Occipital lobe (tissue), 1 donor: ENCODE measurements at regions not wholly inside any gene's neighbourhood (a gene's known extent, or its start where the extent isn't known, plus 50 kb on each side); places are given as distances from the start of the nearest gene placed in this dataset.

Experiments
- DNase-seq: peaks from one replicate; lab custom pipeline; 2025; lab: John Stamatoyannopoulos, UW

DNA sequence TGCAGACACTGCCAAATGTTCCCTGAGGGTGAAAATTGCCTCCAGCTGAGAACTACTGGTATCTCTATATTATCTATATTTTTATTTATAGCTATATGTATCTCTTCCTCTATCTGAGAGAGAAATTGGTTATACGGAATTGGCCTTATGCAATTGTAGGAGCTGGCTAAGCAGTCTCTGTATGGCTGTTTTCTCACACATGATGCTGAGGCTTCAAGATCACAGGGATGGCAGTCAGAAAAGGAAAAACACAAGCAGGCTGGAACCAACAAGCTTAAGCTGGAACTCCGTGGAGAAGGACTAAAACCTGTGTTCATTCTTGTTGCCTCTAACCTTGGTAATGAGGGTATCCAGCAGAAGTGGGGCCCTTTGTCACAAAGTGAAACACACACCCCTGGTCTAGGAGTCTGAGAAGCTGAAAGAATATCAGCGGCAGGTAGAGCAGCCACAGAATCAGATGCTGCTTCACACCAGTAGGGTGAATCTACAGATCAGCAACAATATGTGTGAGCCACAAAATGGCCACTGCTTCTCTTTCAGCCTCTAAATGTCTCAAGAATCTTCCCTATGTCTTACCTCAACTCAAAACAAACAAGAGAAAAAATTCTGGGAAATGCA is 166.5 kb upstream of the PPP1R2C start:
- no peak for DNase-seq

DNA sequence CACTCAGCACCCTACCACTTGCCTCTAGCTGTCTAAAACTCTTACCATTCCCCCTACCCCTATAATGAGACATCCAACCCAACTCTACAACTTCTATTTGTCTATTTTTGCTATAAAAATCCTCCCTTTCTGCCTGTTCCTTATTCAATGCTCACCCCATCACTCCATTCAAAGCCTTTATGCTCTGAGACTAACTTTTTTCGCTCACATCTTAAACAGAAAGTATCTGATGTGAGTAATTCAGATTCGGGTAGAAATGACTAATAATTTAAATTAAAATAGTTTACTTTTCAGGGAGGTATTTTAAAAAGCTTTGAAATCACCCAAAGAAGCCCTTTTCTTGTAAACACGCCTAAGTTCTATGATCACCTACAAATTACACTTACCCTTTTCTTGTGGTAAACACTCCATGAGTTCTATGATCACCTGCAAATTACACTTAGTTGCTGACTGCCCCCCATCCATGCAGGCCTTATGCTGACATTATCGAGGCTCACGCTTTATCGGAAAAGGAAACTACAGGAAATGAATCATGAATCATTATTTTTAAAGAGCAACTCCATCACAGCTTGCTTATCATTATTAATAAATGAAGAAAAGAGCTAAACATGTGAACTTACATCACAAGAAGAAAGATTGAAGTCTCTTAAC is 168.7 kb upstream of the PPP1R2C start:
- DNase-seq: no peak

DNA sequence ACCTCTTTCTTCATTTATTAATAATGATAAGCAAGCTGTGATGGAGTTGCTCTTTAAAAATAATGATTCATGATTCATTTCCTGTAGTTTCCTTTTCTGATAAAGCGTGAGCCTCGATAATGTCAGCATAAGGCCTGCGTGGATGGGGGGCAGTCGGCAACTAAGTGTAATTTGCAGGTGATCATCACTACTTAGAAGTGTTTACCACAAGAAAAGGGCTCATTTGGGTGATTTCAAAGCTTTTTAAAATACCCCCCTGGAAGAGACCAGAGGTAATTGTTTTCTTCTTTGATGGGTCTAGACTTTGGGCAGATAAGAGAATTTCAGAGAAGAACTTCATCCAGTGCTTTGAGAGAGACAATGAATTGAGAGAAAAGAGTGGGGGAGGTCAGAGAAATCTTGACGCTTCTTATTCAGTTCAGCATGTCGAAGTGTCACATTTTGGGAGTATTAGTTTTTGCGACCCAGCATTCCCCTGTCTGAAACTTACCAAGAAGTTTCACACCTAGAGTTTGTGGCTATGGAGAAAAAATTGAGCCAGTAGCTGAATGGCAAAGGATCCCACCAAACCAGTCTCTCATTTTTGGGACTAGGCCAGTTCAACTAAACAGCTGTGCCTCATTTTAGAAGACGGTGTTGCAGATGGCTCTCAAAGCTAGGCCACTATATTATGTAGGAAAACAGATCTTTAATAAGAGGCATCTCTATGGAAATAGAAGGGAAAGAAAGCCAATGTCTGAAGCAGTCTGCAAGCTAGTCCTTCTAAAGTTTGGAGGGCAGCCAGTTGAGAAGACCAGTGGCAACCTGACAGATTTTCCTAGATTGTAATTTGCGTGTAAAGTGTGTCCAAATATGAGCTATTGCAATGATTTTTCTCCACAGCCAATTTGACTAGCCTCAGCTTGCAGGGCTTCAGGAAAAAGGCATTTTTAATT is 171.0 kb upstream of the PPP1R2C start:
- DNase-seq: no peak

DNA sequence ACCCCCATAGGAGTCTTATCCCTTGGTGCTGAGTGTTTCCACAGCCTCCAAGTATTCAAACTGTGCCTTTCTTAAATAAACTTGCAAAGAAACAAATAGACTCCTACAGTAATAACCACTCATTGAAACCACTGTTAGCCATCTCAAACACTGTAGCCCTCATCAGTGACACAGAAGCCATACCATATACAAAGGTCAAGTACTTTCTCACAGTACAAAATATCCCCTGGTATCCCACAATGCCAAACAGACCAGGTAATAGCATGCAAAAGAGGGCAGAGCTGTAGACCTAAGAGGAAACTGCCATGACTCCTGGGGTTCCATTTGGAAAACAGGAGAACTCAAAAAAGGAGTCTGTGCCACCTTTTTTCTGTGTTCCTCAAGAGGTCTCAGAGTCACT is 173.8 kb upstream of the PPP1R2C start:
- DNase-seq: no peak

DNA sequence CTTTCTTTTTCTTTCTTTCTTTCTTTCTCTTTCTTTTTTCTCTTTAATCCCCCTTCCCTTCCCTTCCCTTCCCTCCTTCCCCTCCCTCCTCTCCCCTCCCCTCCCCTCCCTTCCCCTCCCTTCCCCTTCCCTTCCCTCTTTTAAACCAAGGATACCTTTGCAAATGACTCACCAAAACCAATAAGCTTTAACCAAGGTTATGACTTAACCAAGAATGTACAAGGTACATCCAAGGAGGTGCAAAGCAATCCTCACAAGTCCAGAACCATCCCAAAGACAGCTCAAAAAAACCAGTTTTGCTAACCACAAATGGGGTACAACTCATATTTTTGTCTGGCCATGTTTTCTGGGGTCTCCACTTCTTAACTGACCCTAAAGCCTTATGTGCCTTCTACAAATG is 174.7 kb upstream of the PPP1R2C start:
- no peak for DNase-seq

DNA sequence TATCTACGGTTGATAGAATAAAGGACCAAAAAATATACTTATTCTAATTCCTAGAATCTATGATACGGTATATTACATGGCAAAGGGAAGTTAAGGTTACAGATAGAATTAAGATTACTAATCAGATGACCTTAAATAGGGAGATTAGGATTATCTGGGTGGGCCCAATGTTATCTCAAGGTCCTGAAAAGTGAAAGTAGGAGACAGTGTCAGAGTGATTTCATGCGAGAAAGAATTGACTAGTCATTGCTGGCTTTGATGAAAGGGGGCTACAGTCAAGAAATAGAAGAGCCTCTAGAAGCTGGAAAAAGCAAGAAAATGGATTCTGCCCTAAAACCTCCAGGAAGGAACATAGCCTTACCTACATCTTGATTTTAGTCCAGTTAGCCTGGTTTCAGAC is 176.9 kb upstream of the PPP1R2C start:
- DNase-seq: no peak

DNA sequence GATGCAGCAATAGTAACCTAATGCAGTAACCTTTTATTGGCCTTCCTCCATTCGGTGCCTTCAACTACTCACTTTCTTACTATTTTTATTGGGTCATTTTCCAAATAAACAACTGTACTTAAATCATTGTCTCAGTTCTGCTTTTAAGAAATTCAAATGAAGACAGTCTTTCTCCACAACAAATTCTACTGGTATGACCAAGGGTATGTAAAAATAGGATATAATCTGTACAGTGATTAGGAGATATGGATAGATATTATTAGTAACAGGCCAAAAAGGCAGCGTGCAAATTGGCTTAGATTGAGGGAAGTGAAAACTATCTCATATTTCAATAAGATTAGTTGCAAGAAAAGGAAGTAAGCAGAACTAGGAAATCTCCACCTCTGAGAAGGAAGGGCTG is 177.4 kb upstream of the PPP1R2C start:
- DNase-seq: no peak

DNA sequence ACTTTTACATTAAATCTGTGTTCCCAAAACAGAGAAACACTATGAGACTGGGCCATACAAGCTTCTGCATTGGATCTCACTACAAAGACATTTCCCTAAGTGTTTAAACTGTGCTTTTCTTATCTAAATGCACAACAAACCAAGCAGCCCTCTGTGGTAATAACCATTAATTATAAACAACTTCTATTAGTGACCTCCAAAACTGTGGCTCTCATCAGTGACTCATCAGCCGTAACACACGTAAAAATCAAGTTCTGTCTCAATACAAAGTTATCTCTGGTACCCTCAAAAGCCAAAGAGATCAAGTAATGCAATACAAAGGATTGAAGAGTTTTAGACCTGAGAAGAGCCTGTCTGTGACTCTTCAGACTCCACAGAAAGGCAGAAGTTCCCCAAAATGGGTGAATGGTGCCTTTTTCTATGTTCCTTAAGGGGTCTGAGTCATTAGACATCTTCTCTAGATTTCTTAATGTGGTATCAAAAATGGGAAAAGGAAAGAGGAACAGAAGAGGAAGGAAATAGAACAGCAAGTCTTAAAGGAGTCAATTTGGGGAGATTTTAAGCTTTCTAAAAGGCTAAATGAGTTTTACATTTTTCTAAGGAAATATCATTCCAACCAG is 189.8 kb upstream of the PPP1R2C start:
- DNase-seq: no peak

DNA sequence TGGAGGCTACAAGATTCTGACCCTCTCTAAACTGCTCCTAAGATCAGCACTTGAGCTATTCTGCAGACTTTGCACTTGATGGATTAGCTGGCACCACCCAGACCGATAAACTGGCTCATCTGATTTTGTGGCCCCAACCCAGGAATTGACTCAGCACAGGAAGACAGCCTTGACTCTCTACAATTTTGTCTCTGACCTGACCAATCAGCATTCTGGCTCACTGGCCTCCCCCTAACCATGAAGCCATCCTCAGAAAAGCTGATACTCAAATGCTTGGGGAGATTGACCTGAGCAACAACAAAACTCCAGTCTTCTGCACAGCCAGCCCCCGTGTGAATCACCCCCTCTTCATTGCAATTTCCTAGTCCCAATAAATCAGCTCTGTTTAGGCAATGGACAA is 195.4 kb upstream of the PPP1R2C start:
- no peak for DNase-seq

DNA sequence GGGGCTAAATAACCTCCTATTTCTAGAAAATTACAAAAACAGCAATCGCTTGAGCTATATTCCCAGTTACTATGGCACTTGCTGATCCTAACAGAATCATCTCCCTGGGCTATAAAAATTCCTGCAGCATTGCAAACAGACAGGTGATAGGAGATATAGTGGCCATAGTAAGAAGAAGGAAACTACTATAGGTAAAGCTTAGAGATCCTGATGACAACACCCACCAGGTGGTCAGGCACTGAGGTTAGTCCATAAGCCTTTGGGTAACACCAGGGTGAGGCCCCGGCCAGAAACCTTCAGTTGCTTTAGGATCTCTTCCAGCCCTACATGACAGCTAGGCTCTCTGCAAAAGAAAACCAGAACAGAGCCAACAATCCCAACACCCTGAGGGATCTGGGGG is 197.9 kb upstream of the PPP1R2C start:
- DNase-seq: no peak

DNA sequence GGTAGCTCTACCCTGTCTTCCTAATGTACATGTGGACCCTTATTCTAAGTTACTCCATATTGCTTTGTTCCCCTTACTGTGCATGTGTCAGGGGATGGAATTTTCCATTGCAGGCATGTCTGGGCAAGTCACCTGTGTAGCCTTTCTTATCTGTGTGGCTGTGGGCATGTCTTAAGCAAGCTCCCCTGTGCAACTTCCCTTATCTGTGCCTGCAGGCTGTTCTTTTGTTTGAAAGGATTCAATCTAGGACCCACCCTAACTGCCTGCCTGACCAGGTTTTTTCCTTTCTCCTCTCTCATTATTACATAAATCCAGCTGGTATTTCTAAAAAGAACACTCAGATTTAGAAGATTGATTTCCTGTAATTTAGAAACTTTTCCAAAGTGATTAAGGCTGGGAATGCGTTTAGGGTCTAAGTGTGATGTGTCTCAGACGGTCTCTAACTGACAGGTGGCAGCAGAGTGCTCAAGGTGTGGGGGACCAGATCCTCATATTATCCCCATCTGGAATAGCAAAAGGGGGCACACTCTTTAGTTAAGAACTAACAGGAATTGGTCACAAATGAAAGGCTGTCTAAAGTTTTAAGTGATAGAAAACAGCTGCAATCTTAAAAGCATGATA is 198.9 kb upstream of the PPP1R2C start:
- DNase-seq: no peak

DNA sequence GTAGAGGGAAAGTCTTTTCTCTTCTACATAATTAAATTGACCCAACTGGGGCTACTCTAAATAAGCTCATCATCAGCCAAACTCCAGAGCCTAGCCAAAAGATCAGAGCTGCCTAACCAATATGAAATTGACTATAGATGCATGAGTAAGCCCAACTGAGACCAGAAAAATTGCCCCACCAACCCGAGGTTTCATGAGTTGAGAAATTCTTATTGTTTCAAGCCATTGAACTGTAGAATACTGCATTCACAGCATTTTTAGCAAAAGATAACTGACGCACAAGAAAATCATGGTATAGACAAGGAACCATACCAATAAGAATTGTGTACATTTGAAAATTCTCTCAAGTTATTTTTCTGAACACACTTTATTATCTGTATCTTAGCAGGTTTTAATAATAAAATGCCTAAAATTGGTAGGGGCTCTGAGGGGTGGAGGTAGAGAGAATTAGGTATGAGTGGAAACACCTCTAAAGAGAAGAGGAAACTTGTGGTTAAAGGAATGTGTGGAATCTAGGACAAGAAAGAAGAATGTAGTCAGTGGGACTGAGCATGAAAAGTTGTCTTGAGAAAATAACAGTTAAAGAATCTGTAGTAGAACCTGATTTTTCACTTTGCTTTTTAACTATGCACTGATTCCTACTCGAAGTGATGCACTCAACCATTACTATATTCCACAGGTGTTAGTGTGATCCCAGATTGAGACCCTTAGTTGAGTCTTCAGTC is 200.9 kb upstream of the PPP1R2C start:
- DNase-seq: no peak

DNA sequence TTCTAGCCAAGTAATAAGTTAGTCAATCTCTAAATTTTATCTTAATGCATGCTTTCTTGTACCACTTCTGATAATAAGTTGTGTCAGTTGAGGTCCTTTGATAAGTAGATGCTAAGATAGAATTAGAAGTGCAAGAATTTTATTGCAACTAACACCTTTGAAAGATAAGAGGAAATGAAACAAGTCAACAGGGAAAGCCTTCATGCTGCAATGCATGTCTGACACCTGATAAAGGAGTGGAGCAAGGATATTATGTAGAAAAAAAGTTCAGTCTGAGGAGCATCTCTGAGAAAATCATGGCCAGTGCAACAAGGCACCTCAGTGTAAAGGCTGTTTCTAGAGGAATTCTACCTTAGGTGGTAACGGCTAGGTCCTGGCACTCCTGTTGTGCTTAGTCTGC is 210.7 kb upstream of the PPP1R2C start:
- DNase-seq: no peak

DNA sequence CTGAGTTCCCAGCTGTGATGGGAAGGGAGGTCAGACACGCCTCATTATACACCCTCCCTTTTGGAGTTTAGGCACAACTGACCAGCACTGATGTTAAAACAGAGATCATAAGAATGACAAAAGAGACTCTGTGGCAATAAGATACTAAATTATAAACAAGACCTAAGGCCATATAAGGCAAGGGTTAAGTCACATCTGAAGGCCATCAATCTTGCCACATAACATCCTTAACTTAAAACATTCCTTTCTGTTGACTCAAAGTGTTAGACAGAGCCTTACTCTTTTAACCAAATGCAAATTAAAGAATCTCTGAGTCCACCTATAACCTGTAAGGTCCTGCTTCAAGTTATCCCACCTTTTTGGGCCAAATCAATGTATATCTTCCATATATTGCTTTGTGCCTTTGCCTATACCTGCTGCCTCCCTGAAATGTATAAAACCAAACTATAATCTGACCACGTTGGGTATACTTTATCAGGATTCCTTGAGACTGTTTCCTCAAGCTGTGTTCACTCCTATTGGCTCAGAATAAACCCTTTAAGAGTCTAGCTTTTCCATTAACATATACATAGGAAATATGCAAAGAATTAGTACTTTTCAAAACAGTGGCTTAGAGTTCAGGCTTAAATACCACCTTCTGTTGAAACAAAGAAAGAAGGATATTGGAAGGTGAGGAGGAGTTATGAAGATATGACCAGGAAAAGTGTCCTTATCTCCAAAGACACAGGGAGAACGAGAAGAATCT is 214.4 kb upstream of the PPP1R2C start:
- no peak for DNase-seq

DNA sequence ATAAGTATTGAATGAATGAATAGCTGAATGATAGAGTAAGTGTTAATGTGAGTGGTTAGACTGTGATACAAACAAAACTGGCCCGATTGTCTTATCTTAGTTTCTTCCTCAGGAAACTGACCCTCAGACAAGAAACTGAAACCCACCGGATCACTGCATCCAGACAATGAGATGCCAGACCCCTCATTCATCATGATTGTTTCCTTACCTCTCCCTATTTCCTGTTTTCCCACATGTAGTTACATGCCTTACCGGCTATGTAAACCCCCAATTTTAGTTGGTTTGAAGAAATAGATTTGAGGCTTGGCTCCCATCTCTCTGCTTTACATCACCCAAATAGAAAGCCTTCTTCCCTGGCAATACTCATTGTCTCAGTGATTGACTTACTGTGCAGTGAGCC is 218.9 kb upstream of the PPP1R2C start:
- DNase-seq: no peak

DNA sequence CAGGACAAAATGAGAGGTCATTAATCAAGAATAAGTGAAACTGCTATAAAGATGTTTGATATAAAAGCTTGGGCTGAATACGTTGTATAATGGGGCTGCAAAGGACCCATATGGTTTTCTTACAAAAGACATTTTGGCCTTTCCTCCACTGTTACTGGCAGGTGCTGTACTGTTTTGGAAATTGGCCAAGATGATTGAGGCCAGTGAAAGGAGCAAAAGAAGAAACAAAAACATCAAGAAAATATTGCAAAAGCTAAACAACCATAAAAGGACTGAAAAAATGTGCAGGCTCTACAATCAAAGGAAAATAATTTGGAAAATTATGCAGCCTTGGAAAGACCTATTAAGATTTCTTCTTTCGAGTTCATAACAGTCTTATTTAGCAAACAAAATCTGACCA is 222.2 kb upstream of the PPP1R2C start:
- no peak for DNase-seq

DNA sequence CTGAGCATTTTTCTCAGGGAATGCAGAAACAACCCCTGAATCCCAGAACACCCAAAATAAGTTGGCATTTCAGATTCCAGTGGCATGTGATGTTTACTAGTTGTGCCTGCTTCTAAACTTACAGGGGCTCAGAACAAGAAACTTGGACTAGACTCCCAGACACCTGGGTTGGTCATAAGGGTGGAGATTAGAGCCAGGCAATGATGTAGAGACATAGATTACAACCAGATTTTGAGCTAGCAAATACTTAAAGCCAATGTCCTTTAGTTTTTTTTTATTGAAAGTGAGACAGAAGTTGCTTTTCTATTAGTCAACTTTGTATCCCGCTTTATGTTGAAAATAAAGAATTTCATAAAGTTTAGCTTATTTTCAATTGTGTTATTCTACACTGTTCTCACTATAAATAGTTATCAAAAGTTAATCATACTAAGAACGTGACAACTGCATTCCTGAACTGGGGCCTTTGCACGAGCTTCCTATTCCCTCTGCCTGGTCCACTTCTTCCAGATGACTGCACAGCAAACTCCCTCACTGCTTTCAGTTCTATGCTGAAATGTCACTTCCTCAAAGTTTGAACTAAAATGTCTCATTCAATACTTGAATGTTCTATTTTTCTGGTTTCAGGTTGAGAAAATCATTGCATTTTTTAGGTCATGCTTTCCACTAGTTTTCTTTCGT is 224.7 kb upstream of the PPP1R2C start:
- DNase-seq: no peak

DNA sequence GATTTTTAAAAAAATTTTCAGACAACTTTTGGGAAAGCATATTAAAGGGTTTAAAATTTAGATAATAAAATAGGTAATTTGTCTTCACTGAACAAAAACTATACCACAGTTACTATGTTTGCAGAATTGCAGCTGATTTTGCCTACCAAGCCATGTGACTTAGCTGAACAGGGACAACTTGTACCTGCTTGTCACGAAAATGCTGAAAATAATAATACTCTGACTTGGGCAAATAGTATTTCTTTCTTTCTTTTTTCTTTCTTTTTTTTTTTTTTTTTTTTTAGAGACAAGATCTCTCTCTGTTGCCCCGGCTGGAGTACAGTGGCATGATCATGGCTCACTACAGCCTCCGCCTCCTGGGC is 225.2 kb upstream of the PPP1R2C start:
- DNase-seq: no peak

DNA sequence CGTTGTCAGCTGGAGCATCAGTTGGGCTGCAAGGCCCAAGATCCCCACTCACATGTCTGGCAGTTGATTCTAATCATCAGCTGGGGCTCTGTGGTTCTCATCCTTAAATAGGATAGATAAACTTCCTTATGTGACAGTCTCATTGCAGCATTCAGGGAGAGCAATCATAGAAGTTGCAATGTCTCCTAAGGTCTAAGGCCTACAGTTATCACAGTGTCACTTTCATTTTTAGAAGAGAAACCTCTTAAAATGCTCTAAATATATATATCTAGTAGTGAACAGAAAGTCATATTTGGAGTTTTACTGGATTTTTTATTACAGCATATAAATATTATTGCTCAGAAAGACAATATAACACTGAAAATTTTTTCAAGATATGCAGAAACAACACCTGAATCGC is 226.0 kb upstream of the PPP1R2C start:
- DNase-seq: no peak

DNA sequence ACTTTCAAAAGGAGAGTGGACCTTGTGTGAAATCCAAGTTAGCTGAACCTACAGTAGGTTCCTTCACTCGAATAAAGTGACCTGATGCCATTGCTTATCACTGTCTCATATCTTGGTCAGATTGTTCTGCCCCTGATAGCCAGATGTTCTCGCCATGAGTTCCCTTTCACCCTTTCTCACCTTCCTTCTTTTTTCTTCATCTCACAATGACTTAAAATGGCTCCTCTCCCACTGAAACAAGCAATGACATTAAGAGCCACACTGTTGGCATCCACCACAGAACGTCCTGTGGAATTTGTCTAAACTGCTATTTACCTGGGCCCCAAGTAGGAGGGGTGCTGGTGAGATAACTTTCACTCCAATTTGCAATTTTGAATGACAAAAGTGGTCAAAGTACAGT is 227.6 kb upstream of the PPP1R2C start:
- no peak for DNase-seq
